Loucy (cell line): ENCODE measurements at regions not wholly inside any gene's neighbourhood (a gene's known extent, or its start where the extent isn't known, plus 50 kb on each side); places are given as distances from the start of the nearest gene placed in this dataset.

Source experiments
- EZH2phosphoT487 ChIP-seq: fragments of 200-600 bp; IDR thresholded peaks from 2 replicates; pipeline ENCODE4 v1.6.1; 2018; ENCODE audit warnings: antibody characterized with exemption, mild to moderate bottlenecking, moderate library complexity, borderline replicate concordance
- TF ChIP-seq, protein P1 (sequence below): fragments of 200-600 bp; sonication (generic); conservative IDR thresholded peaks from 2 replicates; pipeline ENCODE4 v1.5.1; 2014; ENCODE audit warnings: mild to moderate bottlenecking, antibody characterized with exemption, low read length

DNA sequence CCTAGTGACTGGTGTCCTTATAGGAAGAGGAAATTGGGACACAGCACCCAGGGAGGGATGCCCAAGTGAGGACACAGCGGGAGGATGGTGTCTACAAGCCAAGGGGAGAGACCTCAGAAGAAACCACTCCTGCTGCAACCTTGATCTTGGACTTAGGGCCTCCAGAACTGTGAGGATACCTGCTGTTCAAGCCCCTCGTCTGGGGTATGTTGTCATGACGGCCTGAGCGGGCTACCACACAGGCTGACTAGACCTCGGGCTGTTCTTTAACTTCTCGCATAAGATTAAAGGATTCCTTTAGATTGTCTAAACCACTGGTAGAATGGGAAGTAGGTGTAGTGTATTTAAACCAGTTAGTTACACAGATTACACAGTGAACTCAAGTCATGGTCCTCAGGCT is 138.3 kb downstream of the ASB1 start:
- TF ChIP-seq, protein P1, sequence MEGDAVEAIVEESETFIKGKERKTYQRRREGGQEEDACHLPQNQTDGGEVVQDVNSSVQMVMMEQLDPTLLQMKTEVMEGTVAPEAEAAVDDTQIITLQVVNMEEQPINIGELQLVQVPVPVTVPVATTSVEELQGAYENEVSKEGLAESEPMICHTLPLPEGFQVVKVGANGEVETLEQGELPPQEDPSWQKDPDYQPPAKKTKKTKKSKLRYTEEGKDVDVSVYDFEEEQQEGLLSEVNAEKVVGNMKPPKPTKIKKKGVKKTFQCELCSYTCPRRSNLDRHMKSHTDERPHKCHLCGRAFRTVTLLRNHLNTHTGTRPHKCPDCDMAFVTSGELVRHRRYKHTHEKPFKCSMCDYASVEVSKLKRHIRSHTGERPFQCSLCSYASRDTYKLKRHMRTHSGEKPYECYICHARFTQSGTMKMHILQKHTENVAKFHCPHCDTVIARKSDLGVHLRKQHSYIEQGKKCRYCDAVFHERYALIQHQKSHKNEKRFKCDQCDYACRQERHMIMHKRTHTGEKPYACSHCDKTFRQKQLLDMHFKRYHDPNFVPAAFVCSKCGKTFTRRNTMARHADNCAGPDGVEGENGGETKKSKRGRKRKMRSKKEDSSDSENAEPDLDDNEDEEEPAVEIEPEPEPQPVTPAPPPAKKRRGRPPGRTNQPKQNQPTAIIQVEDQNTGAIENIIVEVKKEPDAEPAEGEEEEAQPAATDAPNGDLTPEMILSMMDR: no peak
- TF ChIP-seq EZH2phosphoT487: no peak
